DND-41 (cell line): ENCODE measurements at regions not wholly inside any gene's neighbourhood (a gene's known extent, or its start where the extent isn't known, plus 50 kb on each side); places are given as distances from the start of the nearest gene placed in this dataset.

Source experiments
- ATAC-seq: fragments of 200-7000 bp; cut with Tn5 transposase; 3 replicates; pipeline ENCODE4 v1.9.1; 2021; ENCODE audit warnings: low read depth; ENCODE audit not compliant: insufficient read depth
- DNase-seq: peaks from one replicate; pipeline ENCODE4 v3.0.0-alpha.2; 2020
- H2AFZ ChIP-seq: 2 replicates; pipeline ENCODE4 v1.6.0; 2012; ENCODE audit warnings: low read depth, low read length
- H3K27ac ChIP-seq: 2 replicates; pipeline ENCODE4 v1.5.1; 2012; ENCODE audit warnings: low read length, inconsistent platforms
- H3K27me3 ChIP-seq: fragments of 200-600 bp; sonication (generic); 2 replicates; pipeline ENCODE4 v1.6.0; 2012; ENCODE audit warnings: low read length, mild to moderate bottlenecking, inconsistent platforms; ENCODE audit not compliant: insufficient read depth, poor library complexity
- H3K36me3 ChIP-seq: 2 replicates; pipeline ENCODE4 v1.5.1; 2012; ENCODE audit warnings: low read length, inconsistent platforms; ENCODE audit not compliant: insufficient read depth
- H3K4me1 ChIP-seq: 2 replicates; pipeline ENCODE4 v1.5.1; 2012; ENCODE audit warnings: mild to moderate bottlenecking, low read length; ENCODE audit not compliant: insufficient read depth
- H3K4me2 ChIP-seq: 2 replicates; pipeline ENCODE4 v1.6.0; 2012; ENCODE audit warnings: mild to moderate bottlenecking, moderate library complexity, low read length, inconsistent platforms; ENCODE audit not compliant: insufficient read depth
- H3K4me3 ChIP-seq, 2 experiments: fragments of 200-600 bp in 1 of 2; shearing (Covaris generic) in 1 of 2; 2 replicates each; pipeline ENCODE4 v1.5.1; 2012 to 2016; ENCODE audit warnings: inconsistent platforms in 2 of 2, low read length in 2 of 2, mild to moderate bottlenecking in 2 of 2, low read depth in 1 of 2, moderate library complexity in 1 of 2
- H3K79me2 ChIP-seq: 2 replicates; pipeline ENCODE4 v1.6.0; 2012; ENCODE audit warnings: low read length, inconsistent platforms; ENCODE audit not compliant: insufficient read depth
- H3K9ac ChIP-seq: 2 replicates; pipeline ENCODE4 v1.6.0; 2012; ENCODE audit warnings: low read depth, mild to moderate bottlenecking, inconsistent platforms, low read length, moderate library complexity
- H3K9me3 ChIP-seq: 2 replicates; pipeline ENCODE4 v1.5.1; 2012; ENCODE audit warnings: low read length, moderate library complexity, mild to moderate bottlenecking, inconsistent platforms; ENCODE audit not compliant: insufficient read depth, severe bottlenecking
- H4K20me1 ChIP-seq: 2 replicates; pipeline ENCODE4 v1.6.0; 2012; ENCODE audit warnings: low read length; ENCODE audit not compliant: insufficient read depth
- CTCF ChIP-seq: IDR thresholded peaks from 2 replicates; pipeline ENCODE4 v1.5.1; 2012; ENCODE audit warnings: borderline replicate concordance, low read length, moderate library complexity, mild to moderate bottlenecking; ENCODE audit not compliant: poor library complexity, severe bottlenecking; ENCODE audit errors: extremely low read depth
- EZH2 ChIP-seq: IDR thresholded peaks from 3 replicates; pipeline ENCODE4 v1.6.1; 2012; ENCODE audit warnings: borderline replicate concordance, low read depth, mild to moderate bottlenecking, moderate library complexity, low read length, inconsistent platforms; ENCODE audit not compliant: severe bottlenecking

DNA sequence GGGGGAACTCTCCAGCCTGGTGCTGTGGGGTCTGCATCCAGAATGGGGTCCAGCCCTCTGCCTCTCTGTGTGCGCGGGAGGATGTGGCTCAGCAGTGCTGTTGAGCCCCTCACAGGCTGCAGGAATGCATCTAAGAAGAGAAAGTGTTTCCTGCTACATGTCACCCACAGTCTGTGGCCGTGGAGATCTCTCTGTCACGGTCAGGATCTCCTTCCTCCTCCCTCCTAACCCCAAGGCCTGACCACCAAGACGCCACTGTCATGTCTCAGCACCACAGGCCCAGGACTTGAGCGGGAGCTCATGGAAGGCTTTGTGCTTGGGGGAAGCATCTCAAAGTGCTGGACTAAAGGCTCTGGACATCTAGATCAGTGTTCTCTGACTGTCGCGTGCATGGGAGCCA, 90.1 kb downstream of the SREK1 start:
- Histone ChIP-seq H4K20me1 (no peaks in the 10 kb centered on the region), H3K9ac (no peak overlapping the region), H3K4me3 (no peak overlapping the region), H2AFZ (no peak overlapping the region), H3K4me1 (no peaks in the 10 kb centered on the region), H3K9me3 (no peaks in the 10 kb centered on the region), H3K79me2 (no peaks in the 10 kb centered on the region), H3K27me3 (no peaks in the 10 kb centered on the region), H3K4me2 (no peak overlapping the region), H3K36me3 (no peaks in the 10 kb centered on the region), H3K27ac (no peak overlapping the region)
- DNase-seq (no peak), ATAC-seq (peak; percentile 57; the same call in 2 of the 3 replicates)
- TF ChIP-seq CTCF: no peak

DNA sequence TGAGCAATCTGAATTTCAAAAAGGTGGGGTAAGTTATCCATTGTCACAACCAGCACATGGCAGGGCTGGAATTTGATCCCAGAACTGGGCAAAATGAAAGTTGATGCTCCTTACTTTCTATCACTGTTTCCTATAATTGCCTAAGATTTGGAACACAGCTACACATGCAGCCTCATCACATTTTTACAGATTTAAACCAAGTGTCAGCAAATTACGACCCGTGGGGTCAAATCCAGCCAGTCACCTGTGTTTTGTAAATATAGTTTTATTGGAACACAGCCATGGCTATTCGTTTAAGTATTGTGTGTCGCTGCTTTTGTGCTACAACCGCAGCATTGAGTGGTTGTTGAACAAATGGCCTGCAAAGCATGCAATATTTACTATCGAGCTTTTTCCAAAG, 94.3 kb downstream of the SREK1 start:
- no peaks in the 10 kb centered on the region for H4K20me1 ChIP-seq
- no peaks in the 10 kb centered on the region for H3K4me1 ChIP-seq
- H3K36me3 ChIP-seq: no peaks in the 10 kb centered on the region
- H3K9me3 ChIP-seq: no peaks in the 10 kb centered on the region
- H3K9ac ChIP-seq: no peak overlapping the region
- no peak for TF ChIP-seq CTCF
- DNase-seq (no peak), ATAC-seq (no peak)
- H3K27ac ChIP-seq: no peak overlapping the region
- H3K4me3 ChIP-seq: no peak overlapping the region
- no peak overlapping the region for H2AFZ ChIP-seq
- H3K4me2 ChIP-seq: no peak overlapping the region
- no peaks in the 10 kb centered on the region for H3K79me2 ChIP-seq
- H3K27me3 ChIP-seq: no peaks in the 10 kb centered on the region

DNA sequence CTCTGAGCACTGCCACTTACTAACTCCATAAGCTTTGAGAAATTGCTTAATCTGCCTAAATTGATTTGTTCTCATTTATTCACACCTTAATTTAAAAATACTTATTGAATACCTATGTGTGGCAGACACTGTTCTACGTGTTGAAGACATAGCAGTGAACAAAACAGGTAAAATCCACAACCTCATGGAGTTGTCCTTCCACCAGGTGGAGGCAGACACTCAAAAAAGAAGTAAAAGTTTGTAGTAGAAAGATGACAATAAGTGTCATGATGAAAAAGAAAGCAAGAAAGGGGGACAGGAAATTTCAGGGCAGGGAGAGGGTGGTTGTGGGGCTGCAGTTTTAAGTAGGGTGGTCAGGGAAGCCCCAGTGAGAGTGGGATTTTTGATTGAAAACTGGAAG, 94.9 kb downstream of the SREK1 start:
- Histone ChIP-seq H3K4me2 (no peak overlapping the region), H3K79me2 (no peaks in the 10 kb centered on the region), H3K36me3 (no peaks in the 10 kb centered on the region), H3K4me1 (no peaks in the 10 kb centered on the region), H4K20me1 (no peaks in the 10 kb centered on the region), H3K9ac (no peak overlapping the region), H3K27me3 (no peaks in the 10 kb centered on the region), H3K9me3 (no peaks in the 10 kb centered on the region), H3K27ac (no peak overlapping the region), H2AFZ (no peak overlapping the region), H3K4me3 (no peak overlapping the region)
- ATAC-seq: peak; percentile 53; the same call in 2 of the 3 replicates
- TF ChIP-seq CTCF: peak; percentile 55
- TF ChIP-seq EZH2: no peak
- peak; percentile 12 for DNase-seq

DNA sequence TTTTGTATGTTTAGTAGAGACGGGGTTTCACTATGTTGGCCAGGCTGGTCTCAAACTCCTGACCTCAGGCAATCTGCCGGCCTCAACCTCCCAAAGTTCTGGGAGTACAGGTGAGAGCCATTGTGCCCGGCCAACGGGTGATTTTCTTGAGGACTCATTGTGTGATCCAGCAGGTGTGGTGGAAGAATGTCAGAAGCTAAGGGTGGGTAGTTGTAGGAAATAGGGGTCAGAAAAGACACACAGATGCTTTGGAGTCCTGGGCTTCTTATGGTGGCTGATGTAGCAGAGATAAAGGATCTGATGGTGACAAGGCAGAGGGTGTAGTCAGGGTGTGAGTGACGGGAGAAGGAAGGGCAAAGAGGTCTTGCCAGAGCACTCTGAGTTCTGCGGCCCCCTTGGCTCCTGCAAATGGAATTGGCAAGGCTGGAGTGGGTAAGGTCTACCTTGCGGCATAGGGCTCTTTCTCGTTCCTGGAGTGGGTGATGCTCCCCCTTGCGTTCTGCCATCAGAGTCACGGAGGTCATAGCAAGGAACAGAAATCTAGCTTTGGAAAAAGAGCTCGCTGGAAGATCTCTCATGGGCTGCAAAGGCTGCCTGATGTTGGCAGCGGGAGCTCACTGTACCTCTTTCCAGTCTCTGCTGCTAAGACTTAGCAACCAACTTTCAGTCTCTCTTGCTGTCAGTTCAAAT, 97.2 kb downstream of the SREK1 start:
- TF ChIP-seq CTCF (no peak), EZH2 (no peak)
- Histone ChIP-seq H3K27ac (no peak overlapping the region), H3K27me3 (no peaks in the 10 kb centered on the region), H3K9me3 (no peaks in the 10 kb centered on the region), H3K4me2 (no peak overlapping the region), H4K20me1 (no peaks in the 10 kb centered on the region), H3K79me2 (no peaks in the 10 kb centered on the region), H3K9ac (no peak overlapping the region), H2AFZ (no peak overlapping the region), H3K36me3 (no peaks in the 10 kb centered on the region), H3K4me3 (no peak overlapping the region), H3K4me1 (no peaks in the 10 kb centered on the region)
- DNase-seq: no peak
- no peak for ATAC-seq
